NCI-H446 treated with DMSO at 0.1 percent for 48 hours (cell line): ENCODE measurements at regions not wholly inside any gene's neighbourhood (a gene's known extent, or its start where the extent isn't known, plus 50 kb on each side); places are given as distances from the start of the nearest gene placed in this dataset.

Experiments
- DNase-seq: peaks from one replicate; lab custom pipeline; 2025; lab: John Stamatoyannopoulos, UW

DNA sequence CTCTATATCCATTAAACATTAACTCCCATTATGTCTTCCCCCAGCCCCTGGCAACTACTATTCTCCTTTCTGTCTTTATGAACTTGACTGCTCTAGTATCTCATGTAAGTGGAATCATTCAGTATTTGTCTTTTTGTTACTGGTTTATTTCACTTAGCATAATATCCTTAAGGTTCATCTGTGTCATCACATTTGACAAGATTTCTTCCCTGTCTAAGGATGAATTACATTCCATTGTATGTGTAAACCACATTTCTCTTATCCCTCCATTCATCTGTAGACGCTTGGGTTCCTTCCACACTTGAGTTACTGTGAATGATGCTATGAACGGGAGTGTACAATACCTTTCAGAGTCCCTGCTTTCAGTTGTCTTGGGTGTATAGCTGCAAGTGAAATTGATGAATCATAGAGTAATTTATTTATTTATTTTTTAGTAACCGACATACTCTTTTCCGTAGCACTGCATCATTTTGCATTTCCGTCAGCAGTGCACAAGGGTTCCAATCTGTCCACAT is 399.7 kb upstream of the RBFOX1 start:
- DNase-seq, result no peak

DNA sequence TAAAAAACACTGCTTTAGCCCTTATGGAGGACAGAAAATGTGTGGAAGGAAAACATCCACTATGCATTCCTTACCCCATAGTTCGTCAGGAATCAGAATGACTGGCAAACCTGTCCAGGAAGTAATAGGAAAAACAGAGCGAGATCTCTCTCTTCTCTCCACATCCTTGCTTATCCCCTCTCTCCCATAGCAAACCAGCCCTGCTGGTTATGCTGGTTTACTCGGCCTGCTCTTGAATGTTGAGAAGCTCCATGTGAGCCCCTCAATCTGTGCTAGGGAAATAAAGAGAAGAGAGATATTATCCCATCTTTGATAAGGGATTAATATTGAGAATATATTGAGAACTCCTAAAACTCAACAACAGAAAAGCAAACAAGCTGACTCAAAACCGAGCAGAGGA is 402.8 kb upstream of the RBFOX1 start:
- no peak for DNase-seq

DNA sequence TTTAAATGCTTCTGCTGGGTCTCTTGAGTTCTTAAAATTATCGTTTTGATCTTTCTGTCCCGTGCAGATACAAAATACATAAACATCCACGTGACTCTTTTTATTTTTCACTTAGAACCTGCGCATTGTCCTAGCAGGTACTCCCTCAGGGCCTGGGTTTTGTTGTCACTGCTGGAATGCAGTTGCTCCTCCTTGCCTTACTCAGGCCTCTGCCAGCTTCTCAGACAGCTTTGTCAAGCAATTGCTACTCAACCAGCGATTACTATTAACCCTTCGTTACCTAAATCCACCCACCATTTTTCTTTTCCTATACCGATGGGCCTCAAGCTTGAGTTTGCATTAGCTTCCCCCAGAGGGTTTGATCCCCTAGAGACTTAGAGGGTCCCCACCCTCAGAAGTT is 405.9 kb upstream of the RBFOX1 start:
- DNase-seq, result no peak

DNA sequence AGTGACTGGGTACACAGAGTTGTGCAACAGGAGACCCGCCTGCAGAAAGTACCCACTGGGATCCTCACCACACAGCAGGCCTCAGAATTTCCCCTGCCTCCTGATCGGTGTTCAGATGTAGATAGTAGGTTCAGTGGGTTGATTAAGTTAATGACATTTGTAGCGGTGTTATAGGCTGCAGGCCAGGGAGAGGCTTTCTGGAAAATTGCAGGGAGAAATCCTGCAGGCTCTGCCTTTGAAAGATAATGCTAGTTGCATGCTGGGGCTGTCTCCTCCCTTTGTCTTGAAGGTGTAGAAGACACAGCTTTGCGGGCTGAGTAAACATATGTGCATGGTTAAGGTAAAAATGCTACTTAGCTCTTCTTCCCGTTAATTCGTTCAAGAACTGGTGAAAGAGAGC is 406.3 kb upstream of the RBFOX1 start:
- DNase-seq, result no peak

GRCh38 chr16:6918646-6919045 is 414.0 kb upstream of the RBFOX1 start:
- no peak for DNase-seq

- DNase-seq, result no peak
Measured at GRCh38 chr16:6916946-6917345, 415.7 kb upstream of the RBFOX1 start.

DNA sequence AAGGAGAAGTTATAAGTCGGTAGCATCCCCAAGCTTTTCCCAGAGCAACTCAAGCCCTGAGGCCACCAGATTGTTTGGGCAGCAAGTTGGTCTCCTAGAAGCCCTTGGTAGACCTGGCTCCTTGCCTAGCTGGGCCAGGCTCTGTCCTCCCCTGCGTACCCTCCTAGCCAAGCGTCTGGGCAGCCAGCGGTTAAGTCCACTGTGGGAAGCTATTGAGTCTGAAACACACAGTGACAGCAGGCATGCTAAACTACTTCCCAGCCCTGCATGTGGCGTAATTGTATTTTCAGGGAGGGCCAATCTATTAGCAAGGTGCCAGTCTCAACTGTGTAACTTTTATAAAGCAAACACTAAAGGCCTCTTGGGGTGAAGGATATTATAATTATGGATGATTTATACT is 419.1 kb upstream of the RBFOX1 start:
- DNase-seq, result no peak

DNA sequence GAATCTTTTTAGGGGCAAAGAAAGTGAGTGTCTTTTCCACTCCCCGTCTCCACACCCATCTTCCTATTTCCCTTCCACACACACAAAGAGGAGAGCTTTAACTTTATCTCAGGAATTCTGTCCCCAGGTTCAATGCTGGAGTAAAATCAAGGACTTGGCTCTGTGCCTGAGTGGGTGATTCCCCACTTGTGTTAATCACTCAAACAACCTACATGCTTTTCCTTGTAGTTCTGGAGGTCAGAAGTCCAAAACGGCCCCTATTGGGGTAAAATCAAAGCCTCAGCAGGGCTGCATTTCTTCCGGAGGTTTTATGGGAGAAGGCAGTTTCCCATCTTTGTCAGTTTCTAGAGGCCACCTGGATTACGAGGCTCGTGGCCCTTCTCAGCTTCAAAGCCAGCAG is 422.3 kb upstream of the RBFOX1 start:
- DNase-seq, result no peak

DNA sequence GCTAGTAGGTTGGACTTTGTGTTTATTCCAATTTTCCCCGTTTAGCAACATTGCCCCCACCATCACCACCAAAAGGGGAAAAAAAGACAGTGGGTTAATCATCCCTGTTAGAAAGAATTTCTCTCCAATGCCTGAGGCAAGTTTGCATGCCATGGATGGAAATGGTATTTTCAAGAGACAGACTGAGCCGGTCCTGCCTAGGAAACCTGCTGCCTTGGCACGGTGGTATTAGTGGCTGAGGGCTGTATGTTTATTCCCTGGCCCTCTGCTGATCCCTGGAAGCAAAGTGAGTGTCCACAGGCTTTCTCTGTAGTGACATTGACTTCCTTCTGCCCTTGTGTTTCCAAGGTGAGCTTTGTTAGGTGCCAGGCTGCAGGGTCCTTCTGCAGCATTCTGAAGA is 427.0 kb upstream of the RBFOX1 start:
- no peak for DNase-seq

- DNase-seq, result no peak
Measured at GRCh38 chr16:6903671-6904070, 429.0 kb upstream of the RBFOX1 start.

- no peak for DNase-seq
Measured at GRCh38 chr16:6898896-6899295, 433.7 kb upstream of the RBFOX1 start.

DNA sequence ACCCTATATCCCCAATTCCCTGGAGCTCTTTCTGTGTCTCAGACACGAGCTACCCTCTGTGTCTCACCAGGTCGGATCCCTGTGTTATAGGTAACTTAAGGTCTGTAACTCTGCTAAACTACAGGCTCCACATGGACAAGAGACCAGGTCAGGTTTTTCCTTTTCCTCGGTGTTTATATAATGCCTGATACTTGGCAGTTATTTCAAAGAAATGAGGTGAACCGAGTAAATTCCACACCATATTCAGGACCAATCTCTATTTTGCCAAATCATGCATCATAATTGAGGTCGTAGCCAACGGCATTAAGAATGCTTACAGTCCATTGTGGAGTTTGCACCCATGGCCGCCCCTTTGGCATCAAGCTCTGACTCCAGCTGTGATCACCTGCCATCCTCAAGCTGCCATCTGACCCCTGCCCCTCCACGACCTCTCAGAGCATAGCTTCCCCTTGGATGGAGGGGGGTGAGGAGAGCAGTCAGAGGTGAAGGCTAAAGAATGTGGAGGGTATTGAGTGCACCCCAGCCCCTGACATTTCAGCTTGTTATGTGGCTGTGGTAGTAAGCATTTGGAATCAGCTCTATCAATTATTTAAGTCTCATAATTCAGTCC is 434.7 kb upstream of the RBFOX1 start:
- DNase-seq, result no peak

DNA sequence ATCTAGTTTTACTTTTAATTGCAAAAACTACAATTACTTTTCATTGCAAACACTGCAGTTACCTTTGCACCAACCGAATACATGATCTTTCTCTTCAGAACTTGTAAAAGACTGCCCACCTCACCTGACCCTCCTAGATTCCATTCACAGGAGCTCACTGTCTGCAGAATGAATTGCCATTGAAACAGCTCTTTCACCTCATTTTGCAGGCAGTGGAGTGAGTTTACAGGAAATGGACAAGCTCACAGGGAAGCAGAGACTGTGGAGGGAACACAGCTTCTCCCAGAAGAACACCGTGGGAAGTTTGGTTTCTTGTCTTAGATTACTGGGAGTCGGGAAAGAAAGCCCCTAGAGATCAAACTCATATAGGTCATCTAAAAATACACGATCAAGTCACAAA is 439.7 kb upstream of the RBFOX1 start:
- no peak for DNase-seq

DNA sequence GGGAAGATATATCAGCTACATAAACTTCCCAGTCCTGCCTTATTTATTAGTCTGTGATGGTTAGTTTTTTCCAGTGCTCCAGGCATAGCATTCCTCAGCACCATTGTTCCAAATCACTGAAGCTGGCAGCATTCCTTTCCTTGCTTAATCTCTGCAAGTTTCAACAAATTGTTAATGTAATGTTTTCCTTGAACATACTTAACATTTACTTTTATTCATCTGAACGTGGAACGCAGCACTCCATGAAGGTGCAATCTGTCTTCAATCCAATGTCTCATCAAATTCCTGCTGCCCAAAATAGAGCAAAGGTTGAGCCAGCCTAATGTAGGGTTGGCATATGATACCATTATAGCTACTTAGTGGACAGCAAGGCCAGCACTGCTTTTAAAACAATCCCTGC is 441.1 kb upstream of the RBFOX1 start:
- DNase-seq, result no peak

DNA sequence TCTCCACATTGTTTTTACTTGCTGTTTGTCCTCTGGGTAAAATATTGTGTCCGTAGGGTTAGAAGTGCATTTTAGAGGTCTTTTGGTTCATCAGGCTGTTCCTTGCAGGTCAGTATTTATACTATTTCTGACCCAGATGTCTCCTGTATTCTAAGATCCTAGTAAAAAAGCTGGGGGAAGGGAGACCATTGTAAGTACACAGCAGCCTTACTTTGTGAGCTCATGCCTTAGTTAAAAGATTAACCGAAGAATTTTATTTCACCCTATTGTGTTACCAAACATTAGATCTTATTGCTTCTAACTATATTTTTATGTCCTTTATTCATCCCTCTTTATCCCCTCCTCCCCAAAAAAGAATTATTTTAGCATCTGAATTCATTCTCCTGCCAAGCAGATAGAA is 444.1 kb upstream of the RBFOX1 start:
- DNase-seq, result no peak

DNA sequence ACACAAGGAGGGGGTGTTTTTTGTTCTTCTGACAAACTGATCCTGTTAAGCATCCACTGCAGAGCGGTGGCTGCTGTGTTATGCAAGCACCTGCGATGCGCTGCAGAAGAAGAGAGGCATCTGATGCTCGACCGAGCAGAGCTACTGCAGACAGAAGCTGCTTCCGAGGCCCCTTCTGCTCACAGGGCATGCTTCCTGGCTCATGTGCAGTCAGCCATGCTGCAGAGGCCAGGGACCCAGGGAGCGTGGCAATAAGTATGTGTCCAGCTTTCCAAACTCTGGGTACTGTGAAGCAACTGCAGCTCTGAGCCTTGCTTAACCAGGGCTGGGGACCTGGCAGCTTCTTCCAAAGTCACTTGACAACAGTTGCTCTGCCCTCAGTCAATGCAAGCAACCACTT is 448.6 kb upstream of the RBFOX1 start:
- DNase-seq, result no peak

GRCh38 chr16:6880263-6880662 is 452.4 kb upstream of the RBFOX1 start:
- no peak for DNase-seq

GRCh38 chr16:6864671-6865070 is 468.0 kb upstream of the RBFOX1 start:
- DNase-seq, result no peak

DNA sequence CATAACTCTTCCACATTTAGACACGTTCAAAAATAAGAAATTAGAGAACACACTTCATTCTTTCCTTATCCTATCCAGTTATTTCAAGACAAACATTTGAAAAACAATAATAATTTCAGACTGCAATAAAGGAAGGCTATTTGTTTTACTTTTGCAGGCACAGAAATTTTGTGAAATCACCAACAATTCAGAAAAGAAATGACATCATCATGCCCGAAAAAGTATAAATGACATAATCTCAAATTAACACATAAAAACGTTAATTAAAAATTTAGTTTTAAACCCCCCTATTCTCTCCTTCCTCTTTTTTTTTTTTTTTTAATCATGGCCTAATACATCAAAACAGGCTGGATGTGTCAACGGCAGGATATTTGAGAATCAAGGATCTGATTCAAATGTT is 468.4 kb upstream of the RBFOX1 start:
- no peak for DNase-seq

GRCh38 chr16:6863135-6863534 is 469.5 kb upstream of the RBFOX1 start:
- no peak for DNase-seq

GRCh38 chr16:6861815-6862477 is 470.7 kb upstream of the RBFOX1 start:
- no peak for DNase-seq

GRCh38 chr16:6861135-6861814 is 471.4 kb upstream of the RBFOX1 start:
- no peak for DNase-seq

- DNase-seq, result no peak
Measured at GRCh38 chr16:6857575-6857974, 475.1 kb upstream of the RBFOX1 start.
